GM18498 (cell line): ENCODE measurements at regions not wholly inside any gene's neighbourhood (a gene's known extent, or its start where the extent isn't known, plus 50 kb on each side); places are given as distances from the start of the nearest gene placed in this dataset.

ENCODE experiments used
- ATAC-seq: cut with Tn5 transposase; IDR thresholded peaks from one replicate; pipeline ENCODE4 v1.9.1; 2021; ENCODE audit warnings: mild to moderate bottlenecking, moderate library complexity; ENCODE audit not compliant: unreplicated experiment

DNA sequence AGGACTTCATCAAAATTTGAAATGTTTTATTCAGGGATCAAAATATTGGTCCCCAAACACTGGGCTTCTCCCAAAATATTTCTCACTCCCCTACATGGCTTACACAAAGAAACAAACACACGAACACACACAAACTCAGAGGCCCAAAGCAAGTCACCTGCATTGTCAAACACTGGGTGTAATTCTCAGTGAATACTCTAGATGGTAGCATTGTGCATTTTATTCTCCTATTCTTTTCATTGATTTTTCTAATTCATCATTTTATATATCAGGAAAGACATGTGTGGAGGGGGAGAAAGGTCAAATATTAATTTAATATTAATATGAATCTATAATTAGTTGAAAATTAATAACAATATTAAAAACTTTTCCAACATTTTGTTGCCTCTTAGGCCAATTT, 72.3 kb upstream of the TNMD start:
- ATAC-seq, result peak; percentile 43

DNA sequence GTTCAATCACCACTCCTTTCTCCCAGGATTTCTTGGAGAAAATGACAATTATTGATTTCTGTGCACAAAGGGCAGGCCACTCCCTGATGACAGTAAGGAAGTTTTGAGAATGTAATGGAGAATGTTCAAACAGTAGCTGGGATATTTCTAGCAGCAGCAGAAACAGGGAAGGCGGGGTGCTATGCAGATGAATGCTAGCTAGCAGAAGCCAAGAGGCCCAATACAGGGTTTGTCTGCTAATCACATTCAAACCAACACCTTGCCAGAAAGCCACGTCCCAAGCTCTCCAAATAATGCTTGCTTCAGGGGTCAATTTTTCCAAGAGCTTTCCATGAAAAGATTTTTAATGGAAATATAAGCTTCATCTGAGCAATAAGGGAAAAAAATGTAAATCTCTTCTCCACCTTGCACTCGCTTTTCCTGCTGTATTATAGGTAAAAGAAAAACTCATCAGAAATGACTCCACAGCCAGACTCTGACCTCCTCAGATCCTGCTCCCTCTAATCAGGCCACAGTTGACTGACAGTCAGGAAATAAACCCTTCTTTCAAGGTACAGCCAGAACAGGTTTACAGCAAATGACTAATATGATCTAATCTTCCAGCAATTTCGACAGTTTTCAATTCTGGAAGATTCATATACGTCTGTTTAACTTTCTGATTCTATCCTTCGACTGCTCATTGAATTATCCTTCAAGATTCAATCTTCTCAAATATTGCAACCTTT, 84.7 kb upstream of the PCDH19 start:
- no peak for ATAC-seq

DNA sequence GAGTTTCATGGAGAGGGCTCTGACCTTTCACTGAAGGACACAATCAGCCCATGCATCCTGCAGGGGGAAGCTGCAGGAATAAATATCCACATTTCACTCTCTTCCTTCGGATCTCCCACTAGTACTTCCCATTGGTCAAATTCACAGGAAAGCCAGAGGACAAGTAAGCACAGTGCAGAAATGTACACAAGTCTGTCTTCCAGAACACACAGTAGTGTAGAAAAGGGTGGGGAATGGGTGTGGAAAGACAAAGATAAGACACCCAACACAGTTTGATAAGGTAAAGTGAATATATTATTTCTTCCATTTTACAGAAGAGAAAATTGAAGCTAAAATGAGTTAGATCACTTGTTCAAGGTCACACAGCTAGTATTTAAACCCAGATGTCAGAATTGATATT, 81.1 kb upstream of the PCDH19 start:
- no peak for ATAC-seq

DNA sequence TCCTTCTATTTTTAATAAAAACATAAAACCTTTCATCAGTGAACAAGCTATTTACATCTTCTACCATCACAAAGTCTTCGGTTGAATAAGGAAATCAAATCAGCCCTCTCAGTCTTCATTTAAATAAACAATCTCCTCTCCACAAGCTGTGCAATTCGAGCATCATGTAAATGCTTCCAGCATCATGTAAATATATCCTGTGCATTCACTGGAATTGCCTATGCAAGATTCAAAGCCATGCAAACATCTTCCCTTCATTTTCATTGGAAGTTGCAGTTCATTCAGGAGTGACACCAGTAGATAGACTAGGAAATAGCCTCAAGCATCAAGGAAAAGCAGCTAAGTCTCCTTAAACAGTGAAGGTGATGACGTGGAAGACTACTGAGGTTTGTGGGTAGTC, 77.7 kb upstream of the PCDH19 start:
- ATAC-seq, result no peak

GRCh38 chrX:100484971-100485370, 74.9 kb upstream of the PCDH19 start:
- no peak for ATAC-seq

- no peak for ATAC-seq
These were observed 69.3 kb upstream of the PCDH19 start for GRCh38 chrX:100479329-100479728.

DNA sequence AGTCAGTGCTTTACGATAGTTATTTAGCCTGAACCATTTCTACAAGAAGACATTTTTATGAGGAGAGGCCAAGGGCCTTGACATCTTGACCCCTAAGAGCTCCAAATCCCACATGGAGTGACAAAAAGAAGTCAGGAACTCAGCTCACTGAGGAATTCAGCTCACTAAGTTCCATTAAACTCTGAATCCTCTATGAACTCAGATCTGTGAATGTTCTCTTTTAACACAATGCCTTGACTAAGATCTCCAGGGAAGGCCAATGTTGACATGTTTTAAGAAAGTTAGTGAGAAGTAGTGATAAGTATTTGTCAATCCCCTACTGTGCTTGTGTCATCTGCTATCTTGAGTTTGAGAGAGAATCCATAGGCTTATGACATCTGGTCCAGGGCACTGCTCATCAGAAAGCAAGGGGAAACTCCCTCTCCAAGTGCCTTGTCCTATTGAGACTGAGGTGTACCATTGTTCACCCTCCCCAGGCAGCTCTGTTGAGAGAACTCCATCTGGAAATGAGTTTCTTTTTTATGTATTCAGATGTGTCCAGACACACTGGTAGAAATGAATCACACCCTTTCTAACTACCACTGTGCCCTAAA, 68.7 kb upstream of the PCDH19 start:
- no peak for ATAC-seq

- no peak for ATAC-seq
These were observed 67.9 kb upstream of the PCDH19 start for GRCh38 chrX:100477958-100478357.

DNA sequence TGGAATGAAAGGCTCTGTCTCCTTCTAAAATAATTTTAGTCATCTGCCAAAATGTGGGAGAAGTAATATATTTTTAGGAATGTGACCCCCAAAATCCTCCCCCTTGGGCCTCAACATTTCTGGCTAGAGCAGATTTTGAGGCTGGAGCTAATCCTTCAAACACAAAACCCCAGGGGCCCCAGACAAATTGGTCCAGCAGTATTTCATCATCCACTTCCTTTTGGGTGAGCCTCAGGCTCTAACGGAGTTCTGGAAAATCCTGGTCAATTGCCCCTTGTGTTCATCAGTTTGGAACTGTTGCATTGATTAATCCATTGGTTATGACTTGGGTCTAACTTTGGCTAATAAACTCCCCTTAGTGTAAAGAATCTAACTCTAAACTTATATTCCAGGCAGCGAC, 67.4 kb upstream of the PCDH19 start:
- ATAC-seq, result no peak
